H1 (cell line): ENCODE measurements at regions not wholly inside any gene's neighbourhood (a gene's known extent, or its start where the extent isn't known, plus 50 kb on each side); places are given as distances from the start of the nearest gene placed in this dataset.

ENCODE experiments used
- CTCF ChIA-PET: fragments of 300-600 bp; sonication (Branson Sonifier 250); formaldehyde crosslinking; loops from one replicate; lab custom pipeline; 2021; ENCODE audit not compliant: partially characterized antibody; lab: Charles Lee
- POLR2A ChIA-PET: fragments of 300-600 bp; sonication (Branson Sonifier 250); formaldehyde crosslinking; loops from one replicate; lab custom pipeline; 2021; ENCODE audit warnings: inconsistent platforms; ENCODE audit not compliant: partially characterized antibody; lab: Charles Lee
- DNase-seq, 2 experiments: peaks; one replicate each; pipeline versions ENCODE4 v3.0.0 to v3.0.0-alpha.2; 2010 to 2022; ENCODE audit warnings: low spot score in 2 of 2, low read depth in 1 of 2, mixed read lengths in 1 of 2
- FAIRE-seq: peaks from 2 replicates; lab custom pipeline; 2011; peaks lifted over from hg19 to GRCh38; lab: Jason Lieb, UNC
- H2AFZ ChIP-seq: 2 replicates; pipeline ENCODE4 v1.8.1; 2012; ENCODE audit warnings: low read length, inconsistent platforms
- H2AK5ac ChIP-seq: 2 replicates; pipeline ENCODE4 v1.6.1; 2013; ENCODE audit warnings: low read depth, low read length
- H2BK120ac ChIP-seq: replicated peaks from 2 replicates; pipeline ENCODE3; 2013; ENCODE audit warnings: low read depth, low read length, inconsistent platforms
- H2BK12ac ChIP-seq: 2 replicates; pipeline ENCODE4 v1.6.1; 2013; ENCODE audit warnings: low read depth, low read length
- H2BK15ac ChIP-seq: 2 replicates; pipeline ENCODE4 v1.6.1; 2013; ENCODE audit warnings: low read length
- H2BK20ac ChIP-seq: 2 replicates; pipeline ENCODE4 v1.6.1; 2013; ENCODE audit warnings: low read length
- H2BK5ac ChIP-seq: 2 replicates; pipeline ENCODE4 v1.6.1; 2013; ENCODE audit warnings: low read depth, low read length
- H3K14ac ChIP-seq: 2 replicates; pipeline ENCODE4 v1.6.1; 2013; ENCODE audit warnings: inconsistent platforms; ENCODE audit not compliant: insufficient read length
- H3K18ac ChIP-seq: 2 replicates; pipeline ENCODE4 v1.6.1; 2013; ENCODE audit warnings: low read length; ENCODE audit errors: extremely low read depth
- H3K23ac ChIP-seq: 2 replicates; pipeline ENCODE4 v1.6.1; 2013; ENCODE audit warnings: inconsistent platforms; ENCODE audit not compliant: insufficient read length
- H3K23me2 ChIP-seq: 2 replicates; pipeline ENCODE4 v1.6.1; 2013; ENCODE audit warnings: low read depth, low read length
- H3K27ac ChIP-seq: 2 replicates; pipeline ENCODE4 v1.6.1; 2011; ENCODE audit warnings: low read depth, low read length, inconsistent platforms
- H3K27me3 ChIP-seq, 4 experiments: replicated peaks in 1 of 4; 1 replicate in 1 of 4; 2 replicates in 3 of 4; pipeline versions ENCODE4 v1.6.1 to v1.8.1; 2011 to 2013; ENCODE audit warnings: low read length in 3 of 4, mild to moderate bottlenecking in 3 of 4, inconsistent platforms in 2 of 4, mixed read lengths in 2 of 4, moderate library complexity in 1 of 4; ENCODE audit not compliant: control insufficient read depth in 3 of 4, insufficient read depth in 3 of 4; ENCODE audit errors: extremely low read depth in 1 of 4
- H3K36me3 ChIP-seq, 4 experiments: 2 replicates each; pipeline versions ENCODE4 v1.6.1 to v1.8.1; 2011 to 2013; ENCODE audit warnings: mild to moderate bottlenecking in 4 of 4, low read length in 3 of 4, moderate library complexity in 2 of 4, control low read depth in 1 of 4, inconsistent platforms in 1 of 4; ENCODE audit not compliant: insufficient read depth in 4 of 4, control insufficient read depth in 2 of 4
- H3K4ac ChIP-seq: replicated peaks from 2 replicates; pipeline ENCODE3; 2013; ENCODE audit warnings: low read length, low read depth, mixed read lengths, inconsistent platforms; ENCODE audit not compliant: insufficient read length
- H3K4me1 ChIP-seq, 4 experiments: replicated peaks in 1 of 4; 1 replicate in 1 of 4; 2 replicates in 3 of 4; pipeline versions ENCODE4 v1.6.1 to v1.8.1; 2011 to 2013; ENCODE audit warnings: low read length in 3 of 4, inconsistent platforms in 2 of 4, mixed read lengths in 1 of 4; ENCODE audit not compliant: insufficient read depth in 4 of 4, control insufficient read depth in 3 of 4
- H3K4me2 ChIP-seq, 2 experiments: 2 replicates each; pipeline versions ENCODE4 v1.6.1 to v1.8.1; 2011 to 2013; ENCODE audit warnings: low read depth in 2 of 2, low read length in 2 of 2, control low read depth in 1 of 2, inconsistent platforms in 1 of 2, mild to moderate bottlenecking in 1 of 2; ENCODE audit not compliant: insufficient read depth in 1 of 2
- H3K4me3 ChIP-seq, 4 experiments: fragments of 200-600, 300-600 bp in 1 of 4; sonication (generic), shearing (Covaris generic), sonication (Bioruptor Twin) in 1 of 4; 2 replicates each; pipeline versions ENCODE4 v1.5.1 to v1.8.1; 2011 to 2016; ENCODE audit warnings: low read length in 4 of 4, low read depth in 3 of 4, control low read depth in 2 of 4, inconsistent platforms in 2 of 4, mild to moderate bottlenecking in 2 of 4, mixed read lengths in 1 of 4, moderate library complexity in 1 of 4; ENCODE audit not compliant: insufficient read depth in 2 of 4; ENCODE audit errors: extremely low read depth in 1 of 4
- H3K56ac ChIP-seq: replicated peaks from 2 replicates; pipeline ENCODE3; 2013; ENCODE audit warnings: low read depth, mild to moderate bottlenecking, mixed read lengths, low read length, inconsistent platforms; ENCODE audit not compliant: insufficient read length
- H3K79me1 ChIP-seq: 2 replicates; pipeline ENCODE4 v1.6.1; 2013; ENCODE audit warnings: low read depth, low read length, control low read depth
- H3K79me2 ChIP-seq, 2 experiments: 2 replicates each; pipeline versions ENCODE4 v1.6.1 to v1.8.1; 2012 to 2013; ENCODE audit warnings: low read length in 2 of 2, mild to moderate bottlenecking in 2 of 2, inconsistent platforms in 1 of 2; ENCODE audit not compliant: insufficient read depth in 2 of 2, control insufficient read depth in 1 of 2
- H3K9ac ChIP-seq, 4 experiments: replicated peaks in 1 of 4; 1 replicate in 1 of 4; 2 replicates in 3 of 4; pipeline versions ENCODE4 v1.6.1 to v1.8.1; 2011 to 2013; ENCODE audit warnings: low read depth in 3 of 4, low read length in 3 of 4, control low read depth in 2 of 4, mild to moderate bottlenecking in 2 of 4, moderate library complexity in 2 of 4, inconsistent platforms in 1 of 4; ENCODE audit errors: extremely low read depth in 1 of 4
- H3K9me3 ChIP-seq, 2 experiments: 2 replicates each; pipeline versions ENCODE4 v1.6.1 to v1.8.1; 2012 to 2013; ENCODE audit warnings: mild to moderate bottlenecking in 2 of 2, moderate library complexity in 2 of 2, control low read depth in 1 of 2, inconsistent platforms in 1 of 2, low read depth in 1 of 2, low read length in 1 of 2, mixed read lengths in 1 of 2; ENCODE audit not compliant: insufficient read depth in 2 of 2
- H4K20me1 ChIP-seq, 2 experiments: replicated peaks in 1 of 2; 2 replicates each; pipeline versions ENCODE3 to v1.8.1; 2011 to 2013; ENCODE audit warnings: inconsistent platforms in 2 of 2, low read length in 2 of 2, mild to moderate bottlenecking in 1 of 2; ENCODE audit not compliant: insufficient read depth in 2 of 2, control insufficient read depth in 1 of 2
- H4K5ac ChIP-seq: 2 replicates; pipeline ENCODE4 v1.6.1; 2013; ENCODE audit warnings: low read length, low read depth, mixed read lengths, inconsistent platforms; ENCODE audit not compliant: insufficient read length
- H4K8ac ChIP-seq: 2 replicates; pipeline ENCODE4 v1.8.0; 2013; ENCODE audit warnings: mild to moderate bottlenecking, moderate library complexity, low read length, inconsistent platforms; ENCODE audit not compliant: insufficient read depth; ENCODE audit errors: extremely low read depth
- H4K91ac ChIP-seq: replicated peaks from 2 replicates; pipeline ENCODE3; 2013; ENCODE audit warnings: low read length, mixed read lengths, inconsistent platforms; ENCODE audit not compliant: insufficient read length
- GABPA ChIP-seq: IDR thresholded peaks from 2 replicates; pipeline ENCODE4 v1.6.1; 2011; ENCODE audit warnings: mild to moderate bottlenecking, low read length, moderate library complexity, borderline replicate concordance; ENCODE audit not compliant: insufficient read depth
- KDM5A ChIP-seq: fragments of 200-600 bp; IDR thresholded peaks from 2 replicates; pipeline ENCODE4 v1.7.1; 2012; ENCODE audit warnings: mild to moderate bottlenecking, low read length, inconsistent platforms, mixed read lengths
- MAFK ChIP-seq: IDR thresholded peaks from 2 replicates; pipeline ENCODE4 v1.6.1; 2012; ENCODE audit warnings: low read depth, mild to moderate bottlenecking, improper control_type of control experiment, low read length
- POU5F1 ChIP-seq: IDR thresholded peaks from 2 replicates; pipeline ENCODE4 v1.6.1; 2011; ENCODE audit warnings: low read depth, mild to moderate bottlenecking, low read length, moderate library complexity
- RFX5 ChIP-seq: IDR thresholded peaks from 2 replicates; pipeline ENCODE4 v1.6.1; 2011; ENCODE audit warnings: low read depth, low read length, improper control_type of control experiment, borderline replicate concordance
- TAF7 ChIP-seq: optimal IDR thresholded peaks from 2 replicates; pipeline ENCODE3; 2011; ENCODE audit warnings: low read depth, mild to moderate bottlenecking, inconsistent platforms, low read length, moderate library complexity, borderline replicate concordance
- TEAD4 ChIP-seq: IDR thresholded peaks from 2 replicates; pipeline ENCODE4 v1.6.1; 2012; ENCODE audit warnings: low read depth, low read length, inconsistent platforms, mixed read lengths
- YY1 ChIP-seq: IDR thresholded peaks from 2 replicates; pipeline ENCODE4 v1.6.1; 2011; ENCODE audit warnings: low read depth, mild to moderate bottlenecking, low read length
- WGBS, 2 experiments: shearing (Covaris generic) in 1 of 2; methylation state at CpG; one replicate each; pipeline versions ENCODE4 v1.1.6 to v1.1.7; 2013 to 2015; ENCODE audit warnings: low lambda C conversion rate in 2 of 2, mixed read lengths in 2 of 2, inconsistent platforms in 1 of 2, low coverage in 1 of 2, missing lambda C conversion rate in 1 of 2; ENCODE audit not compliant: insufficient replicate concordance in 2 of 2, insufficient coverage in 1 of 2, insufficient read length in 1 of 2; ENCODE audit errors: extremely low coverage in 1 of 2, missing lambda C conversion rate in 1 of 2; 5-methylcytosine and 5-hydroxymethylcytosine counted together
- TF ChIP-seq, protein P1 (sequence below), 3 experiments: IDR thresholded peaks; 1 replicate in 2 of 3; 2 replicates in 1 of 3; pipeline versions ENCODE4 v1.5.1 to v1.6.1; 2011; ENCODE audit warnings: low read length in 3 of 3, mild to moderate bottlenecking in 3 of 3, inconsistent platforms in 2 of 3, low read depth in 1 of 3, moderate library complexity in 1 of 3; ENCODE audit not compliant: insufficient read depth in 1 of 3; ENCODE audit errors: control extremely low read depth in 1 of 3
- TF ChIP-seq, protein P2 (sequence below): IDR thresholded peaks from 2 replicates; pipeline ENCODE4 v1.6.1; 2012; ENCODE audit warnings: inconsistent platforms

DNA sequence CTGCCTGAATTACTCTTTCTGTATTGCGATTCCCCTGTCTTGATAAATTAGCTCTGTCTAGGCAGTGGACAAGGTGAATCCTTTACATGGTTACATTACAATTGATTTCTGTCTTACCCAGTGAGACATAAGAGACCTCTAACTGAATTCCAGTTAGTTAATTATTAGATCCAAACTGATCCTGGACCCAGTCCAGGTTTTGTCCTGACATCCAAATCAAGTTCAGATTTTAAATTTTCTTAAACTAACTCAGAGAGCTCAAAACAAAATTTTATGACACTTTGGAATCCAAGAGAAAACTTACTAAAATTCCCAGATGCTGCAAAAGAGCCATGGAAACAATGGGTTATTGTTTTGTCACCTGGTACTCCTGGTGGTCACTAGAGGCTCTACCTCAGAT, 2166.6 kb downstream of the TP53TG3F start:
- Histone ChIP-seq H3K9ac (no peak overlapping the region), H3K27ac (no peak overlapping the region), H2BK15ac (no peak overlapping the region), H2BK20ac (no peak overlapping the region), H3K27me3 (no peaks in the 10 kb centered on the region), H4K91ac (no peak overlapping the region), H2AK5ac (no peak overlapping the region), H2BK120ac (no peak overlapping the region), H3K79me2 (no peaks in the 10 kb centered on the region), H3K9me3 (peaks cover 52 to 78% of the 10 kb centered on the region in 2 experiments), H3K14ac (no peak overlapping the region), H3K23me2 (no peaks in the 10 kb centered on the region), H3K56ac (no peak overlapping the region), H3K4ac (no peak overlapping the region), H3K4me1 (no peaks in the 10 kb centered on the region), H3K4me3 (no peak overlapping the region), H2BK5ac (no peak overlapping the region), H2AFZ (no peak overlapping the region), H3K18ac (no peak overlapping the region), H4K5ac (no peak overlapping the region), H3K4me2 (no peak overlapping the region), H4K8ac (no peak overlapping the region), H4K20me1 (no peaks in the 10 kb centered on the region), H3K23ac (no peak overlapping the region), H2BK12ac (no peak overlapping the region), H3K79me1 (no peaks in the 10 kb centered on the region), H3K36me3 (no peaks in the 10 kb centered on the region)
- FAIRE-seq (no peak), DNase-seq (no peak)
- ChIA-PET CTCF (no interaction called here), POLR2A (no interaction called here)
- 100% methylated on average over 1 of the region's 1 CpG; no CpG with 5 or more reads in 1 of the 2 experiments for WGBS, 2 experiments
- TF ChIP-seq MAFK (no peak), GABPA (no peak), POU5F1 (no peak), TAF7 (no peak), YY1 (no peak), KDM5A (no peak), RFX5 (no peak), TEAD4 (no peak)
- TF ChIP-seq, protein P1, sequence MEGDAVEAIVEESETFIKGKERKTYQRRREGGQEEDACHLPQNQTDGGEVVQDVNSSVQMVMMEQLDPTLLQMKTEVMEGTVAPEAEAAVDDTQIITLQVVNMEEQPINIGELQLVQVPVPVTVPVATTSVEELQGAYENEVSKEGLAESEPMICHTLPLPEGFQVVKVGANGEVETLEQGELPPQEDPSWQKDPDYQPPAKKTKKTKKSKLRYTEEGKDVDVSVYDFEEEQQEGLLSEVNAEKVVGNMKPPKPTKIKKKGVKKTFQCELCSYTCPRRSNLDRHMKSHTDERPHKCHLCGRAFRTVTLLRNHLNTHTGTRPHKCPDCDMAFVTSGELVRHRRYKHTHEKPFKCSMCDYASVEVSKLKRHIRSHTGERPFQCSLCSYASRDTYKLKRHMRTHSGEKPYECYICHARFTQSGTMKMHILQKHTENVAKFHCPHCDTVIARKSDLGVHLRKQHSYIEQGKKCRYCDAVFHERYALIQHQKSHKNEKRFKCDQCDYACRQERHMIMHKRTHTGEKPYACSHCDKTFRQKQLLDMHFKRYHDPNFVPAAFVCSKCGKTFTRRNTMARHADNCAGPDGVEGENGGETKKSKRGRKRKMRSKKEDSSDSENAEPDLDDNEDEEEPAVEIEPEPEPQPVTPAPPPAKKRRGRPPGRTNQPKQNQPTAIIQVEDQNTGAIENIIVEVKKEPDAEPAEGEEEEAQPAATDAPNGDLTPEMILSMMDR (IDR thresholded peaks at IDR 0.05; ENCODE audit: control extremely low read depth in 1 of 3, insufficient read depth in 1 of 3, low read depth in 1 of 3, low read length in 3 of 3): no peak
- TF ChIP-seq, protein P2, sequence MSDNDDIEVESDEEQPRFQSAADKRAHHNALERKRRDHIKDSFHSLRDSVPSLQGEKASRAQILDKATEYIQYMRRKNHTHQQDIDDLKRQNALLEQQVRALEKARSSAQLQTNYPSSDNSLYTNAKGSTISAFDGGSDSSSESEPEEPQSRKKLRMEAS: no peak
